Germinal center (tissue), 1 donor: ENCODE measurements at regions not wholly inside any gene's neighbourhood (a gene's known extent, or its start where the extent isn't known, plus 50 kb on each side); places are given as distances from the start of the nearest gene placed in this dataset.

Source experiments
- DNase-seq: peaks from one replicate; pipeline ENCODE4 v3.0.0; 2012; ENCODE audit warnings: mixed read lengths, low spot score

DNA sequence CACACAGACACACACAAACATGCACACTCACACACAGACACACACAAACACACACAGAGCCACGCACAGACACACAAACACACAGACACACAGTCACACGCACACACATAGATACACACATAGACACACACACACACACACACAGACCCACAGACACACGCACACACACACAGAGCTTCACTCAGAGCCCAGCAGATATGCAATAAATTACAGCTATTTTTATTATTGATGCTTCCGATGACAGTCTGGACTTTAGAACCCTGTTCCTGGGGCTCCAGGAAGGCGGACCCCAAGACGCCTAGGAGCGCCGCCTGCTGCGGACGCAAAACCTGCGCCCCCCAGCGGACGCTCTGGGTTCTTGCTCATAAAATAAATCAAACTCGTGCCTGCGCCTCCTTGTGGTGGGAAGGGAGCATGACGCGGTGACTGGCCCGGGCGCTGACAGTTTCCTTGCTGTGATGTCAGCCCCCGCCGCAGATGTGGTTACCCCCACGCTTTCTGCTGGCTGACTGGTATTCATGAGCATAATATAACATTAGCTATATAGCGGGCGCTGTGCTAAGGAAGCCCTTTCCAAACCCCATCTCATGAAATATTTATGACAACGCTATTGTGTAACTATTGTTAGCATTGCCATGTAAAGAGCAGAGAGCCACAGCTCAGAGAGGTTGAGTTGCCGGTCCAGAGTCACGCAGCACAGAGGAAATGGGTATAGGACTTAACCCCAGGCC is 64.4 kb upstream of the TM9SF2 start:
- DNase-seq = peak; percentile 84

DNA sequence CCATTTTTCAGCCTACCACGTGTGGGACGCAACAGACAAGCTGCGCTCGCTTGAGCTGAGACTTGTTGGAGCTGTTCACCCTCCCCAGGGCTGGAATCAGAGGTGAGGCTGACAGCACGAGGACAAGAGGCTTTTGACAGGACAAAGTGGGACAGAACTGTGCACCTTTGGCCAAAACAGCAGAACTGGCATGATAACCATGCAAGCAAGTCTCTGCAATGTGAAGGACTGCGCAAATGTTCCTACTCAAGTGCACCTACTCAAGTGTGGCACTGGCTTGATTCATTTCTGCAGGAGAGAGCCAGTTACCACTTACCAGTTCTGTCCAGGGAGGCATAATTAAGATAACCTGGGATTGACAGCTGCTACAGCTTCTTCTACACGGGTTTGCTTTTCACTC is 62.2 kb upstream of the TM9SF2 start:
- no peak for DNase-seq

DNA sequence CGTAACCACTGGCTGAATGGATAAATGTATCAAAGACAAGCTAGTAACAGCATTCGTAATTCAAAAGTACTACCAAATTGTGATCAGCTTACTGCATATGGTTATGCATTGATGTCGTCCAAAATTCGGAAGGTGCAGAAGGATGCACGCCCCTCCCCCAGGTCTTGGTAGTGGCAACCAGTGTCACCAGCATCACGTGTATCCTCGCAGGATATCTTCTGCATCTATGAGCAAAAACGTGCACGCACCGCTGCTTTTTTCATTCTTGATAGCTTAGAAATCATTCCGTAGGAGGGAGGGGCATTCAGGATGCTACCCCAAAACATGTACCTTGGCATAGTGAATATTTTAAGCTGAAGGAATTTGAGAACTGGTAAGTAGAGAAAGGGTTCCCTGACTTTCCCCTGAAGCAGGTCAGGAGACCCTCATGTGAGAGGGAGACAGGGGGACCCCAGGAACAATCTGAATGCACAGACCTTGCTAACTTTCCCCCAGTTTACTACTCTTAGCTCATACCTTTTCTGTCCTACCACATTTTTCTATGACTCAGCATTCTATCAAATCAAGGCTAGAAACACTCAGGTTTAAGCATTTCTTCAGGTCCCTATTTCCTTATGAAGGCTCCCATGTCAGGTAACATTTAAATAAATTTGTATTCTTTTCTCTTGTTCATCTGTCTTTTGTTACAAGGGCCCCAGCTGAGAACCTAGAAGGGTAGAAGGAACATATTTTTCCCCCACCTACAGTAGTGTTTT is 61.2 kb upstream of the TM9SF2 start:
- DNase-seq = no peak

DNA sequence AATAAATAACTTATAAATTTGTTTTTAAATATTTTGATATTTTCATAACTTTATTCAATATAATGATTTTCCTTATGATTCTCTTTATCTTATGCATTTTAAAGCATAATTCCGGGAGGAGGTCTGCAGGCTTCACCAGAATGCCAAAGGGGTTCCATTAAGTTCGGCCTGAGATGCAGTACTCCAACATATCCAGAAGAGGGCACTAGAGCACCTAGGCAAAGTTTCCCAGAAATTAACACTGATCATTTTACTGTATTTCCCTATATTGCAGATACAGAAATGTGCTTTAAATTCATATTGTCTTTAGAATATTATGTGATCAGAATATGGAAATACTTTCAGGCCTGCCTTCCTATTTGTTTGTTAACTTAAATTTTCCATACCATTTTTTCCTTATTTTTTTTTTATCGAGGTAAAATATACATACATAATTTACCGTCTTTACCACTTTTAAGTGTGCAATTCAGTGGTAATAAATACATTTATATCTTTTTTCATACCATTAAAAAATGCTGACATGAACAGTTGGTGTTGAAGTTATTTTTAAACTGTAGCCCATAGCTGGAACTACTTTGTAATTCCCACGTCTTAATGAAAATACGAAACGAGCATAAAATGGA is 58.9 kb upstream of the TM9SF2 start:
- DNase-seq = peak; percentile 44

DNA sequence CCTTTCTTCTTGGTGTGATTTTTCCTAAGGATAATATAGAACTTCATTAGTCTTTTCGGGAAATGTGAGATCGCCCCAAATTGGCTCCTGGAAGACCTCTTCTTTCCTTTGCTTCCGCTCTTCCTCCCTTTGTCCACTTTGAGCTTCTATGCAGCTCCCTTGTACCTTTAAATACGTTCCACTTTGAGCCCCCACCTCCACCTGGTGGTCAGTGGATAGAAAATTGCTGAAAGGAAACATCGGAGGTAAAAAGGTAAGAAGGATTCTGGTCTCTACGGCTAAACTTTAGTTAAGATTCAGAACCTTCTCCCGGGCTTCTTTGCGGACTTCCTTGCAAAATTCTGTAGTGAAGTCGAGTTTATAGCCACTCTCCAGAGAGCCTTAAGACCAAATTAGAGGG is 55.0 kb upstream of the TM9SF2 start:
- DNase-seq = no peak

DNA sequence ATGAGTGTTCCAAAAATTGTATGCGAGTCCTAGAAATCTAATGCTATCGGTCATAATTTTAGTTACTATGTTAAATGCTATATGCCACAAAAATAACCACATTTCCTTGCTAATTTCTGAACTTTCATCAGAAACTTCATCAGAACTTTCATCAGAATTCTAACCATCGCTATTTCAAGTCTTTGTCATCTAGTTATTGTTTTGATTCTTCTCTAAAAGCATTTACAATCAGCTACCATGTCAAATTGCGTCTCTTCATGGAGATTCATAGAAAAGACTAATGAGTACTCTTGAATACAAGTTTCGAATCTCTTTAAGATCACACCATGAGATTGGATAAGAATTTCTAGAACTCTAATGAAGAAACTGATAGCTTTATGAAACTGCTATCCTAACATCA is 52.7 kb upstream of the TM9SF2 start:
- DNase-seq = no peak

DNA sequence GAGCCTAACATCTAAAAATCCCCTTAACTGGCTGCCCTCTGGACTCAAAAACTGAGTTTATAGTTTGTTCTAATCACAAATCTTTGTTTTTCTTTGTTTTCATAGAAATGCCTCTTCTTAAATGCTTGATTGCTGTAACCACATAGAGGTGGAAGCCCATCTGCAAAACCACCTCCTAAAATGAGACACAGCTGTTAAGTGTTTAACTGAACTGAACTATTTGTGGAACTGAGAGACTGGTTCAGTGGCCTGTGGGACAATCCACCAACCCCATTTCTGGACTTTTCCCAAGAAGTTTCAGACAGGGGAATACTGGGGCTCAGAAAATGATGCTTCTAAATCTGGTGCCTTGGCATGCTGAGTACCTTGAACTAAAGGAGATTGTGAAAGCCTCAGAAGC is 50.9 kb upstream of the TM9SF2 start:
- DNase-seq = no peak
